ENCODE measurements at regions not wholly inside any gene's neighbourhood (a gene's known extent, or its start where the extent isn't known, plus 50 kb on each side); places are given as distances from the start of the nearest gene placed in this dataset.

GRCh38 chr1:113321771-113322387 lies 68.4 kb upstream of the MAGI3 start:
- TF ChIP-seq CTCF (conservative IDR thresholded peaks at IDR 0.05): no peak
- H3K27ac ChIP-seq: no peak overlapping the region

- no peak for TF ChIP-seq CTCF (conservative IDR thresholded peaks at IDR 0.05)
- no peak overlapping the region for H3K27ac ChIP-seq
Measured at GRCh38 chr1:113322439-113322838, 67.9 kb upstream of the MAGI3 start.

GRCh38 chr1:113325022-113325421 lies 65.3 kb upstream of the MAGI3 start:
- H3K27ac ChIP-seq: no peak overlapping the region
- no peak for TF ChIP-seq CTCF (conservative IDR thresholded peaks at IDR 0.05)

GRCh38 chr1:113326976-113327375 lies 63.3 kb upstream of the MAGI3 start:
- no peak overlapping the region for H3K27ac ChIP-seq
- TF ChIP-seq CTCF (conservative IDR thresholded peaks at IDR 0.05): no peak

- H3K27ac ChIP-seq: no peak overlapping the region
- no peak for TF ChIP-seq CTCF (conservative IDR thresholded peaks at IDR 0.05)
Measured at GRCh38 chr1:113333056-113333455, 57.3 kb upstream of the MAGI3 start.

GRCh38 chr1:113340038-113340437 lies 50.3 kb upstream of the MAGI3 start:
- no peak overlapping the region for H3K27ac ChIP-seq
- no peak for TF ChIP-seq CTCF (conservative IDR thresholded peaks at IDR 0.05)
